ENCODE measurements at regions not wholly inside any gene's neighbourhood (a gene's known extent, or its start where the extent isn't known, plus 50 kb on each side); places are given as distances from the start of the nearest gene placed in this dataset.

DNA sequence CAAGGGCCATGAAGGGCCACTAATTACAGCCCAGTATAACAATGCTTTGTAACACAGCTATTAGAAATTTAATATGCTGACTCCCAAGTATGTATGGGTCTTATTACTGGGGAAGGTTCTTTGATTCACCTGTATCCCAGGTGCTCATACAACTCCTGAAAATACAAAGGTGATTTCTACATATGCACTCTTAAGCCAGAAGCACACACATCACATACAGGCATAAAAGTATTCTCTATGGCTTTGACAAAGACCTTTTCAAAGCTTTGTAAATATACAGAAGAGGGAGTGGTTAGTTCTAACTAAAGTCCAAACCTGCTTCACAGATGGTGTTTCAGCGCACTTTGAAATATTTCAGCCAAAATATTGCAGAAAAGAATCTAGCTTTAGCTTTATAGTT is 191.5 kb downstream of the SNCA start:
- no peak for TF ChIP-seq CTCF (IDR thresholded peaks at IDR 0.05 in 2 of 3, conservative IDR thresholded peaks at IDR 0.05 in 1 of 3; ENCODE audit: control insufficient read depth in 2 of 3, extremely low read depth in 1 of 3, insufficient read depth in 1 of 3, low read depth in 3 of 3, low read length in 3 of 3)
- no peak for TF ChIP-seq ZNF274 (IDR thresholded peaks at IDR 0.05; ENCODE audit: insufficient read depth, insufficient read length)
- TF ChIP-seq EZH2 (IDR thresholded peaks at IDR 0.05; ENCODE audit: borderline replicate concordance, control insufficient read depth, low read depth, low read length), result no peak
- no peak for TF ChIP-seq MTA2 (IDR thresholded peaks at IDR 0.05; ENCODE audit: low read depth)
- TF ChIP-seq IKZF2 (IDR thresholded peaks at IDR 0.05), result no peak
- TF ChIP-seq RAD51 (IDR thresholded peaks at IDR 0.05), result no peak
- TF ChIP-seq SIX5 (IDR thresholded peaks at IDR 0.05; ENCODE audit: low read depth, low read length, severe bottlenecking), result no peak
- TF ChIP-seq CBX5 (IDR thresholded peaks at IDR 0.05; ENCODE audit: low read depth), result no peak
- no peak for TF ChIP-seq SMC3 (IDR thresholded peaks at IDR 0.05; ENCODE audit: borderline replicate concordance, low read length)
- TF ChIP-seq ESRRA (IDR thresholded peaks at IDR 0.05; ENCODE audit: low read length), result no peak
- no peak for TF ChIP-seq NFIC (IDR thresholded peaks at IDR 0.05; ENCODE audit: low read depth, low read length)
- no peak for TF ChIP-seq TCF7 (IDR thresholded peaks at IDR 0.05; ENCODE audit: borderline replicate concordance)
- no peak for TF ChIP-seq POLR2AphosphoS2 (IDR thresholded peaks at IDR 0.05; ENCODE audit: low read depth, low read length)
